Stimulated activated naive CD8-positive, alpha-beta T cell treated with anti-CD3 and anti-CD28 coated beads, Interleukin-15, amount 100 ng/mL, for 72 hours (primary cell): ENCODE measurements at regions not wholly inside any gene's neighbourhood (a gene's known extent, or its start where the extent isn't known, plus 50 kb on each side); places are given as distances from the start of the nearest gene placed in this dataset.

Source experiments
- ATAC-seq: fragments of 150-1000 bp; cut with Tn5 transposase; 2 replicates; pipeline ENCODE4 v1.10.0; 2021; ENCODE audit warnings: mild to moderate bottlenecking, moderate library complexity
- DNase-seq, 2 donors: peaks; one replicate each; pipeline ENCODE4 v3.0.0; 2021 to 2022
- H3K27ac Mint-ChIP-seq, 2 donors: one replicate each; pipeline ENCODE4 v1.8.0; 2022; ENCODE audit warnings: mild to moderate bottlenecking in 2 of 2, mixed read lengths in 2 of 2, moderate library complexity in 2 of 2
- H3K27me3 Mint-ChIP-seq: one replicate; pipeline ENCODE4 v1.8.0; 2022; ENCODE audit warnings: mixed read lengths
- H3K4me1 Mint-ChIP-seq: one replicate; pipeline ENCODE4 v1.8.0; 2022; ENCODE audit warnings: mild to moderate bottlenecking, mixed read lengths
- H3K4me3 Mint-ChIP-seq, 2 donors: one replicate each; pipeline ENCODE4 v1.8.0; 2022; ENCODE audit warnings: mild to moderate bottlenecking in 2 of 2, mixed read lengths in 2 of 2, moderate library complexity in 1 of 2
- H3K9me3 Mint-ChIP-seq, 2 donors: one replicate each; pipeline ENCODE4 v1.8.0; 2022; ENCODE audit warnings: mixed read lengths in 2 of 2

DNA sequence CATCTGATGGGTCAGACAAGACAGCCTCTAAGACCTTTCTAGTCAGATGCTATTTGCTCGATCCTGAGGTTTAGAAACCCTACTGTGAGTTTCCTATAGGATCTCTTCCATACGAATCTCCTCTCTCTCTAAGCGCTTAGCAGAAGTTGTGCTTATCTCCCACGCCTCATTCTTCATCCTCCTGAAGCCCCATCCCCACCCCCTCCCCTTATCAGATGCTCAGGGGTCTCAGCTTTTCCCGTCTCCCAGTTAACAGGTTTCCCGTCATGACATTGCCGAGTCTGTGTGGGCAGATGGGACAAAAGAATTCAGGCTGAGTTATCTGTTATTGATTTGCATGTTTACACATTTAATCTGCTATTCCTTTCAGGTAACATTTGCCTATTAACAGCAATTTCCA, 99.0 kb upstream of the PIRT start:
- no peak for ATAC-seq
- DNase-seq, result no peak
- Mint-ChIP-seq H3K27me3 (peaks cover 21% of the 10 kb centered on the region), H3K4me3 (no peak overlapping the region), H3K9me3 (peaks cover 0 to 7% of the 10 kb centered on the region in 2 donors), H3K27ac (no peak overlapping the region), H3K4me1 (no peaks in the 10 kb centered on the region)

- ATAC-seq (no peak), DNase-seq (no peak)
- Mint-ChIP-seq H3K4me1 (no peaks in the 10 kb centered on the region), H3K9me3 (peaks cover 0 to 7% of the 10 kb centered on the region in 2 donors), H3K4me3 (no peak overlapping the region), H3K27ac (no peak overlapping the region), H3K27me3 (peaks cover 1% of the 10 kb centered on the region)
These were observed 95.1 kb upstream of the PIRT start for GRCh38 chr17:10932938-10933337.

GRCh38 chr17:10931133-10931532, 93.2 kb upstream of the PIRT start:
- H3K27me3 Mint-ChIP-seq, result no peaks in the 10 kb centered on the region
- no peak for ATAC-seq
- H3K4me1 Mint-ChIP-seq, result no peaks in the 10 kb centered on the region
- peaks cover 0 to 7% of the 10 kb centered on the region in 2 donors for H3K9me3 Mint-ChIP-seq
- no peak overlapping the region for H3K4me3 Mint-ChIP-seq
- DNase-seq, result no peak
- H3K27ac Mint-ChIP-seq, result no peak overlapping the region

GRCh38 chr17:10927712-10928111, 89.8 kb upstream of the PIRT start:
- Mint-ChIP-seq H3K4me1 (no peaks in the 10 kb centered on the region), H3K9me3 (peaks cover 0 to 7% of the 10 kb centered on the region in 2 donors), H3K4me3 (no peak overlapping the region), H3K27ac (no peak overlapping the region), H3K27me3 (peaks cover 9% of the 10 kb centered on the region)
- ATAC-seq (no peak), DNase-seq (no peak)

DNA sequence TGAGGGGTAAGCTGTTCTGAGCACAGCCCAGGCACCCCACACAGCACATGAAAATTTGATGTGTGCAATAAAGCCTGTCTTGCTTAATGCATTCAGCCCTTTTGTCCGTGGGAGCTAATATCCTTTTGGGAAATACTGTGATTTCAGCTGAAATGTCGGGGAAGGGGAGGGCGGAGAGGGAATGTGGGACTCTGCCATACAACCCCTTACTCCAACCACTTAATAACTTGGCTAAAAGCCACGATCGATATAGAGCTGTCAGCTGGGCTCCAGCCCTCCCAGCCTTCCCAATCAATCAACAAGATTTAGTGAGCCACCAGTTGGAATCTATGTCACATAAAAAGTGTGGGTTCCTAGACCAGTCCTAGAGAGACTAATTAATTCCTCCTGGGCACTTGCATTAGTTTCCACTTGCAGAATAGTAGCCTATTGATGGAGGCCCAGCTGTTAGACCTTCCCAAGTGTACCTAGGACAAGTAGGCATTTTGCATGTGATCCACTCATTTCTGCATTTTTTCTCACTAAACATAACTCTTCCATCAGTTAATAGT, 82.7 kb upstream of the PIRT start:
- Mint-ChIP-seq H3K9me3 (peaks cover 0 to 7% of the 10 kb centered on the region in 2 donors), H3K4me3 (no peak overlapping the region), H3K27me3 (peaks cover 7% of the 10 kb centered on the region), H3K27ac (no peak overlapping the region), H3K4me1 (no peaks in the 10 kb centered on the region)
- ATAC-seq (no peak), DNase-seq (no peak)

DNA sequence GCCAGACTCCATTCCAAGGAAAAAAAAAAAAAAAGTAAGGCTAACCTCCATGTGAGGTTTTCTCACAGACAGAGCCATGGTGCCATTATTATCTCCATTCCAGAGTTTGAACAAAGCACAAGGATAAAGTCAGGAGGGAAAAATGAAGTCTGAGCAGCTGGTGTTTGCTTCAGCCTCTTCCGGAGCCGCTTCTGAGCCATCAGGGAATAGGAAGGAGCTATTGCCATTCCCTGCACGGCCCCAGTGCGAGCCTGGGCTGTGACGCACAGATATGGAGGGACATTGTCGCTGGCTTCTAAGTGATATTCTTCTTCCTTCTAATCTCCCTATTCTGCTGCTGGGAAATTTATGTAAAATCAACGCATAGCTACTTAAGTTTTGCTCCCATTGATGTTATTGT, 69.5 kb upstream of the PIRT start:
- H3K4me1 Mint-ChIP-seq, result no peaks in the 10 kb centered on the region
- H3K27ac Mint-ChIP-seq, result no peak overlapping the region
- ATAC-seq, result no peak
- peaks cover 13% of the 10 kb centered on the region for H3K27me3 Mint-ChIP-seq
- peaks cover 0 to 7% of the 10 kb centered on the region in 2 donors for H3K9me3 Mint-ChIP-seq
- no peak for DNase-seq
- H3K4me3 Mint-ChIP-seq, result no peak overlapping the region

- Mint-ChIP-seq H3K9me3 (no peaks in the 10 kb centered on the region), H3K4me3 (no peak overlapping the region), H3K27me3 (peaks cover 8% of the 10 kb centered on the region), H3K27ac (no peak overlapping the region), H3K4me1 (no peaks in the 10 kb centered on the region)
- DNase-seq (no peak), ATAC-seq (no peak)
These were observed 61.4 kb upstream of the PIRT start for GRCh38 chr17:10899281-10899680.

- Mint-ChIP-seq H3K27ac (no peak overlapping the region), H3K27me3 (peaks cover 8% of the 10 kb centered on the region), H3K4me1 (no peaks in the 10 kb centered on the region), H3K9me3 (no peaks in the 10 kb centered on the region), H3K4me3 (no peak overlapping the region)
- ATAC-seq (no peak), DNase-seq (no peak)
These were observed 56.3 kb upstream of the PIRT start for GRCh38 chr17:10894220-10894619.

DNA sequence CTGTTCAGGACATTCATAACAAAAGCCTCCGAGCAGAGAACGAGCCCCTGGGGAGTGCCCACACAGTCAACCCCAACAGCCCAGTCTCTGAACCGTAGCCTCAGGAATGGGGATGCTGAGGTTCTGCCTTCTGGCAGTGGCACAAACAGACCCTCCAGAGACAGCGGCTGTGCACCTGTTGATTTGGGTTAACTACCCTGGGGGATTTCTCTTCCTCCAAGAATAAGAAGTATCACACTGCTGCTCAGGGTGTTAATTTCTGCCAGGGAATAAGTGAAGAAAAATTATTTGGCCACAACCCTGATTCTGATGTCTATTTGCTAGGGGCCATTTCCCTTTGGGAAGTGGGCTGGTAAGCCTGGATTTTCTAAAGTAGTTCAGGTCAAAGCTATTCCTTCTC, 51.0 kb upstream of the PIRT start:
- Mint-ChIP-seq H3K4me3 (no peak overlapping the region), H3K27ac (no peak overlapping the region), H3K9me3 (no peaks in the 10 kb centered on the region), H3K4me1 (no peaks in the 10 kb centered on the region), H3K27me3 (peaks cover 15% of the 10 kb centered on the region)
- no peak for DNase-seq
- no peak for ATAC-seq
